ENCODE measurements at regions not wholly inside any gene's neighbourhood (a gene's known extent, or its start where the extent isn't known, plus 50 kb on each side); places are given as distances from the start of the nearest gene placed in this dataset.

GRCh38 chr21:38712071-38712470, 93.7 kb upstream of the ETS2 start:
- DNase-seq, result peak; percentile 76

GRCh38 chr21:38712664-38713063, 93.1 kb upstream of the ETS2 start:
- DNase-seq, result no peak

GRCh38 chr21:38714039-38714817, 91.5 kb upstream of the ETS2 start:
- DNase-seq, result no peak

GRCh38 chr21:38714999-38715398, 90.7 kb upstream of the ETS2 start:
- DNase-seq, result no peak

GRCh38 chr21:38716088-38716487, 89.6 kb upstream of the ETS2 start:
- no peak for DNase-seq

- no peak for DNase-seq
Observed at GRCh38 chr21:38716942-38717341, 88.8 kb upstream of the ETS2 start.

- DNase-seq, result no peak
Observed at GRCh38 chr21:38718481-38718880, 87.2 kb upstream of the ETS2 start.

GRCh38 chr21:38720074-38720473, 85.7 kb upstream of the ETS2 start:
- DNase-seq, result no peak

- DNase-seq, result no peak
Observed at GRCh38 chr21:38721055-38721454, 84.7 kb upstream of the ETS2 start.

GRCh38 chr21:38721958-38722357, 83.8 kb upstream of the ETS2 start:
- DNase-seq, result no peak

GRCh38 chr21:38725196-38726157, 80.3 kb upstream of the ETS2 start:
- no peak for DNase-seq

GRCh38 chr21:38726482-38726881, 79.2 kb upstream of the ETS2 start:
- no peak for DNase-seq

- DNase-seq, result no peak
Observed at GRCh38 chr21:38729291-38729690, 76.4 kb upstream of the ETS2 start.

- no peak for DNase-seq
Observed at GRCh38 chr21:38729754-38730379, 75.9 kb upstream of the ETS2 start.

GRCh38 chr21:38733972-38734546, 71.7 kb upstream of the ETS2 start:
- DNase-seq, result peak; percentile 55

- no peak for DNase-seq
Observed at GRCh38 chr21:38734646-38735365, 70.9 kb upstream of the ETS2 start.

GRCh38 chr21:38735626-38736206, 70.0 kb upstream of the ETS2 start:
- DNase-seq, result no peak

- peak; percentile 31 for DNase-seq
Observed at GRCh38 chr21:38740090-38740489, 65.6 kb upstream of the ETS2 start.

- no peak for DNase-seq
Observed at GRCh38 chr21:38741092-38741949, 64.4 kb upstream of the ETS2 start.

- no peak for DNase-seq
Observed at GRCh38 chr21:38741950-38742256, 63.8 kb upstream of the ETS2 start.

- DNase-seq, result no peak
Observed at GRCh38 chr21:38742580-38743260, 63.0 kb upstream of the ETS2 start.
